RWPE1 (cell line): ENCODE measurements at regions not wholly inside any gene's neighbourhood (a gene's known extent, or its start where the extent isn't known, plus 50 kb on each side); places are given as distances from the start of the nearest gene placed in this dataset.

ENCODE experiments used
- CTCF ChIA-PET: fragments of 350-600 bp; sonication (Branson Sonifier 250); formaldehyde crosslinking; extraction: SDS; loops from one replicate; lab custom pipeline; 2021; lab: Yijun Ruan, JAX
- POLR2A ChIA-PET: fragments of 400-600 bp; formaldehyde crosslinking; extraction: SDS; loops from one replicate; lab custom pipeline; 2020; ENCODE audit warnings: antibody characterized with exemption; ENCODE audit not compliant: low non-redundant PET; lab: Yijun Ruan, JAX
- DNase-seq: peaks from one replicate; pipeline ENCODE4 v3.0.0; 2012; ENCODE audit warnings: low spot score
- H3K27ac ChIP-seq: fragments of 450-650 bp; 2 replicates; pipeline ENCODE4 v1.5.1; 2017
- CTCF ChIP-seq: fragments of 450-650 bp; conservative IDR thresholded peaks from 2 replicates; pipeline ENCODE4 v1.5.1; 2017; ENCODE audit warnings: low read depth, mild to moderate bottlenecking

GRCh38 chr1:37171691-37172090 lies 137.4 kb upstream of the GRIK3 start:
- no peak for DNase-seq
- ChIA-PET POLR2A (no interaction called here), CTCF (no interaction called here)
- no peak for TF ChIP-seq CTCF
- H3K27ac ChIP-seq: no peak overlapping the region

- H3K27ac ChIP-seq: no peak overlapping the region
- ChIA-PET POLR2A (no interaction called here), CTCF (interaction anchor here (0.9 kb wide), 1 partner anchor 73 kb away, joined by 5 read pairs; no protein-coding TSS in a partner anchor)
- DNase-seq: no peak
- no peak for TF ChIP-seq CTCF
Observed at GRCh38 chr1:37174341-37174740, 140.0 kb upstream of the GRIK3 start.

DNA sequence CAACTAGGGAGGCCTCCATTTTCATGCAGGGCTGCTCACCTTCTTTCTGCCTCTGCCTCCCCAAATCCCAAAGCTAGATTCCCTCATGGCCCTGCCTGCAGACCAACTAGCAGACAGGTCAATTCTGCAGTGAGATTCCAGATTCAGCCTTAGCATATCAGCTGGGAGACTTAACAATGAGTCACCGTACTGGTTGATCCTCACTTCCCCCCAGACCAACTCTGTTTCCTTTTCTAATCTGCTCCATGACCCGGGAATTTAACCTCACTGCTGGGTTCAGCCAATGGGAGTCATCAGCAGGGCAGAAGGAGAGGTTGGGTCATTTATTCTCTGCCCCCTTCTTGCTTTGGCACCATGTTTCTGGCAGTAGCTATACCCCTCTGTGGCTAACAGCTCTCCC lies 140.6 kb upstream of the GRIK3 start:
- CTCF ChIA-PET: interaction anchor here (0.9 kb wide), 1 partner anchor 73 kb away, joined by 5 read pairs; no protein-coding TSS in a partner anchor
- TF ChIP-seq CTCF: no peak
- POLR2A ChIA-PET: no interaction called here
- no peak for DNase-seq
- H3K27ac ChIP-seq: no peak overlapping the region

- CTCF ChIA-PET: no interaction called here
- no peak overlapping the region for H3K27ac ChIP-seq
- POLR2A ChIA-PET: no interaction called here
- no peak for TF ChIP-seq CTCF
- no peak for DNase-seq
Observed at GRCh38 chr1:37175666-37176215, 141.4 kb upstream of the GRIK3 start.

GRCh38 chr1:37176269-37176668 lies 142.0 kb upstream of the GRIK3 start:
- no peak for TF ChIP-seq CTCF
- no peak for DNase-seq
- POLR2A ChIA-PET: no interaction called here
- CTCF ChIA-PET: no interaction called here
- H3K27ac ChIP-seq: no peak overlapping the region

DNA sequence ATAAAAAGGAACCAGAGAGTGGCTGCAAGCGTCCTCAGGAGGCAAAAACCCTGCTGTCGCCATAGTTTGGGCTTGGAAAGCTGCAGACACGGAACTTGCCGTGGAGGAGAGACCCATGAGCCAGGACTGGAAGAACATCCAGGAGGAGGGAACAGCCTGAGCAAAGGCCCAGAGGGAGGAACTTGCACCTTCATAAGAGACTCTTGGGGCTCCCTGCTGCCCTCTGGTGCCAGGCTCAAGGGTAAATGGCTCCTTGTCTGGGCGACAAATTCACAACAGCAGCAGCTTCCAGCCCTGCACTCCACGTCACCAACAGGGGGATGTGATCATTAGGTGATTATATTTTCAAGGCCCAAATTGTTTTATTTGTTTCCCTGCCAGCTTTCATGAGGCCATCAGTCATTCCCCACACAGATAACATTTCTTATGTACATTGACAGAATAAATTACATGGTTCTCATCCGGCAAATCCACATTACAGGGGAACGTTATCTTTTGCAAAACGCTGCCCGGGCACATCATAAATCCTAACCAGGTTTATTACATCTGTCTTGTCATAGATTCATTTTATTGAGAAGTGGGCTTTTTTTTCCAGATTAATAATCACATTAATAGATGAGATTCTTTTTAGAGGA lies 143.0 kb upstream of the GRIK3 start:
- POLR2A ChIA-PET: no interaction called here
- no peak for TF ChIP-seq CTCF
- H3K27ac ChIP-seq: no peak overlapping the region
- CTCF ChIA-PET: interaction anchor here (0.7 to 1.0 kb wide), 3 partner anchors 14 to 601 kb away, joined by 3 read pairs; no protein-coding TSS in a partner anchor
- no peak for DNase-seq
